Astrocyte of the cerebellum (primary cell): ENCODE measurements at regions not wholly inside any gene's neighbourhood (a gene's known extent, or its start where the extent isn't known, plus 50 kb on each side); places are given as distances from the start of the nearest gene placed in this dataset.

Source experiments
- DNase-seq: peaks from one replicate; pipeline ENCODE4 v3.0.0-alpha.2; 2011; ENCODE audit warnings: low read depth
- H3K4me3 ChIP-seq: 2 replicates; pipeline ENCODE4 v1.5.1; 2011; ENCODE audit warnings: mild to moderate bottlenecking, low read depth, low read length, moderate library complexity
- CTCF ChIP-seq: IDR thresholded peaks from 2 replicates; pipeline ENCODE4 v1.5.1; 2012; ENCODE audit warnings: low read length, low read depth, moderate library complexity, mild to moderate bottlenecking; ENCODE audit errors: missing control alignments
- in situ Hi-C: cut with HindIII; loops from 2 replicates; pipeline ENCODE4 v1.10.0; 2017; ENCODE audit warnings: low sequenced_read_pairs

DNA sequence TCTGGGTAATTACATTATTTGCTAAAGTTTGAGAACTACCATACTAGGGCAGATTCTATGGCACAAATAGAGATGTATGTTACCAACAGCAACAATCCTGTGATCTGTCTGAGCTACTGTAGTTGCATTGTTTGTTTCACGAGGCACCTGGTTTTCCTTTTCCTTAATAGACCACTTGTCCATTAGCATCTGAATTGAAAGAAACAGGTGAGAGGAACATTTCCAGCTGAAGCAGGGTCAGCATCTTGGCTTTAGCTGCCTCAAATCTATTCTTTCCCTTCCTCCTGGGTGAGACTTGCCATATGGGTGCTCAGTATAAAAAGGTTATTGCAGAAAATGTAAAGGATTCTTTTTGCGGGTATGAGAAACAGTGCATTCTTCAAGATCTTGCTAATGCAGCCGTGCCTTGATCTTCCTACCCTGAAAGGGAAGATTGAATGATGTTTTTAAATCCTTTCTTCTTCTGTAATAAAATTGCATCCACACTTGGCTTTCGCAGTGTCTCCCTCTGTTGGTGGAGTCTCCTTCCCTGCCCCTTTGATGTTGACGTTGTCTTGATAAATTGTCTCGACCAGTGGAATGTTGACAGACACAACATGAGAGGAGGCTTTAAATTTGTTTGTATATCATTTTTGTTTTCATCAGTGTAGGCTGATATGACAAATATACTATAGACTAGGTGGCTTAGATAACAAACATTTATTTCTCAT lies 118.0 kb upstream of the BRINP1 start:
- TF ChIP-seq CTCF = no peak
- no peak overlapping the region for H3K4me3 ChIP-seq
- in situ Hi-C loops = no loop called here
- DNase-seq = no peak

DNA sequence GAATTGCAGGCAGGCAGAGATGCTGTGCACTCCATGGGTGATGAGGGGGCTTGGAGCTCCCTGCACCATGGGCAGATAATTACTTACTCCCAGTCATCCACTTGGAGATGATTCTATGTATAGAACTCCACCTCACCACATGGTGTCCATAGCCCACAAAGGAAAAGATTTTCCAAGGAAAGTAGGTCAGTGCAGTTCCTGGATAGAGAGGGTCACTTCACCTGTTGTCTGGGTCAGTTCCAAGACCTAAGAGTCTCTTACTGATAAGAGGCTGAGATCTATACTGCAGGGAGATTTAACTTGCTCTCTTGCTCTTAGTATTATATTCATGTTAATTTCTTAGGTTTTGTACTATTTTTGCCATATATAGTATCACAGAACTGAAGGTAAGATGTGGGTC lies 113.9 kb upstream of the BRINP1 start:
- in situ Hi-C loops = no loop called here
- DNase-seq = no peak
- H3K4me3 ChIP-seq = no peak overlapping the region
- TF ChIP-seq CTCF = no peak

- no peak overlapping the region for H3K4me3 ChIP-seq
- no peak for DNase-seq
- in situ Hi-C loops = no loop called here
- TF ChIP-seq CTCF = no peak
Measured at GRCh38 chr9:119477197-119477596, 108.0 kb upstream of the BRINP1 start.

DNA sequence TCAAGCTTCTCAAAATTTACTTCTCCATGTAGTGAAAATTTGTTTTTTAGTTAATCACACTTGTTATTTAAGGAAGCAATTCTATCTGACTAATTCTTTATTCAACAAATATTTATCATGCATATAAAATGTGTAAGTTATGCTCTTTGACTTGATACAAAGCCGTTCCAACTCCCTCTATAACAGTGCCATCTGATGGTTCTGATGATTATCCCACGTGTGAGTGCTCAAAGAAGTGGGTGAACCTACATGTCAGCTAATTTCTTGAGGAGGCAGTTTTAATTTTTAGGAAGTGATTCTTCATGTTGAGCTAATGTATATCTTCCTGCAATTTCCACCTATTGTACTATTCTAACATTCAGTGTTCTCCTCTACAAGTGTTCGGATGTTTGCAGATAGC lies 88.8 kb upstream of the BRINP1 start:
- TF ChIP-seq CTCF = no peak
- no peak for DNase-seq
- in situ Hi-C loops = no loop called here
- H3K4me3 ChIP-seq = no peak overlapping the region

DNA sequence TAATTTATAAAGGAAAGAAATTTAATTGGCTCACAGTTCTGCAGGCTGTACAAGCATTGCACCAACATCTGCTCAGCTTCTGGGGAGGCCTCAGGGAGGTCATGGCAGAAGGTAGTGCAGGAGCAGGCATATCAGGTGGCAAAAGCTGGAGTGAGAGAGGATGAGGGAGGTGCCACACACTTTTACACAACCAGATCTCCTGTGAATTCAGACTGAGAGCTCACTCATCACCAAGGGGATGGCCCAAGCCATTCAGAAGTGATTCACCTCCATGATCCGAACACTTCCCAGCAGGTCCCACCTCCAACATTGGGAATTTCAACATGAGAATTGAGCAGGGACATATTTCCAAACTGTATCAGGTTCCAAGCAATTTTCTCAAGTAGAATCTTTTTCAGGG lies 84.7 kb upstream of the BRINP1 start:
- no peak overlapping the region for H3K4me3 ChIP-seq
- TF ChIP-seq CTCF = no peak
- in situ Hi-C loops = no loop called here
- DNase-seq = no peak

- no peak for TF ChIP-seq CTCF
- in situ Hi-C loops = no loop called here
- no peak for DNase-seq
Measured at GRCh38 chr9:119453490-119453911, 84.3 kb upstream of the BRINP1 start.

More at GRCh38 chr9:119453490-119453911, 84.3 kb upstream of the BRINP1 start:
- H3K4me3 ChIP-seq = no peak overlapping the region
